ENCODE measurements at regions not wholly inside any gene's neighbourhood (a gene's known extent, or its start where the extent isn't known, plus 50 kb on each side); places are given as distances from the start of the nearest gene placed in this dataset.

DNA sequence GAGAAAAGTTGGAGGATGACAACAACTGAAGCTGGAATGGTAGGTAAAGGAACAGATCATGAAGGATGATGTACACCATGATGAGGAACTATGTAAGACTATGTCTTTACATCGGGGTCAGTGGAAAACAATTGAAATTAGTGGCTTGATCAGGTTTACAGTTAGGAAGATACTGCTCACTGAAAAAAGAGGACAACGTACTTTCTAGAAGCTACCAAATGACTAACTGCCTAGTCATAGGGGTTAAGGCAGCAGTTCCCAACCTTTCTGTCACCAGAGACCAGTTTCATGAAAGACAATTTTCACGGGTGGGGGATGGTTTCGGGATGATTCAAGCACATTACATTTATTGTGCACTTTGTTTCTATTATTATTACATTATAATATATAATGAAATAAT is 91.6 kb upstream of the ANKRD1 start:
- Mint-ChIP-seq H3K27ac (ENCODE audit: low read depth, unreplicated experiment) (no peak overlapping the region), H3K9me3 (ENCODE audit: unreplicated experiment) (peaks cover 7% of the 10 kb centered on the region), H3K27me3 (ENCODE audit: insufficient read depth, unreplicated experiment) (no peaks in the 10 kb centered on the region), H3K4me1 (ENCODE audit: insufficient read depth, unreplicated experiment) (no peaks in the 10 kb centered on the region), H3K36me3 (ENCODE audit: insufficient read depth, unreplicated experiment) (no peaks in the 10 kb centered on the region), H3K4me3 (ENCODE audit: unreplicated experiment) (no peak overlapping the region)
- intact Hi-C loops (cut with micrococcal nuclease): no loop called here
- TF ChIP-seq, protein P1, sequence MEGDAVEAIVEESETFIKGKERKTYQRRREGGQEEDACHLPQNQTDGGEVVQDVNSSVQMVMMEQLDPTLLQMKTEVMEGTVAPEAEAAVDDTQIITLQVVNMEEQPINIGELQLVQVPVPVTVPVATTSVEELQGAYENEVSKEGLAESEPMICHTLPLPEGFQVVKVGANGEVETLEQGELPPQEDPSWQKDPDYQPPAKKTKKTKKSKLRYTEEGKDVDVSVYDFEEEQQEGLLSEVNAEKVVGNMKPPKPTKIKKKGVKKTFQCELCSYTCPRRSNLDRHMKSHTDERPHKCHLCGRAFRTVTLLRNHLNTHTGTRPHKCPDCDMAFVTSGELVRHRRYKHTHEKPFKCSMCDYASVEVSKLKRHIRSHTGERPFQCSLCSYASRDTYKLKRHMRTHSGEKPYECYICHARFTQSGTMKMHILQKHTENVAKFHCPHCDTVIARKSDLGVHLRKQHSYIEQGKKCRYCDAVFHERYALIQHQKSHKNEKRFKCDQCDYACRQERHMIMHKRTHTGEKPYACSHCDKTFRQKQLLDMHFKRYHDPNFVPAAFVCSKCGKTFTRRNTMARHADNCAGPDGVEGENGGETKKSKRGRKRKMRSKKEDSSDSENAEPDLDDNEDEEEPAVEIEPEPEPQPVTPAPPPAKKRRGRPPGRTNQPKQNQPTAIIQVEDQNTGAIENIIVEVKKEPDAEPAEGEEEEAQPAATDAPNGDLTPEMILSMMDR (IDR thresholded peaks at IDR 0.05; ENCODE audit: unreplicated experiment): no peak
- ChIA-PET POLR2A (interaction anchor here (1.0 kb wide), 1 partner anchor 16 kb away, joined by 4 read pairs; no protein-coding TSS in a partner anchor), CTCF (interaction anchor here (0.6 kb wide), 1 partner anchor 24 kb away, joined by 3 read pairs; no protein-coding TSS in a partner anchor)
- DNase-seq (ENCODE audit: unreplicated experiment): no peak
- no TSS peak for BruUV-seq (replicated peaks)

DNA sequence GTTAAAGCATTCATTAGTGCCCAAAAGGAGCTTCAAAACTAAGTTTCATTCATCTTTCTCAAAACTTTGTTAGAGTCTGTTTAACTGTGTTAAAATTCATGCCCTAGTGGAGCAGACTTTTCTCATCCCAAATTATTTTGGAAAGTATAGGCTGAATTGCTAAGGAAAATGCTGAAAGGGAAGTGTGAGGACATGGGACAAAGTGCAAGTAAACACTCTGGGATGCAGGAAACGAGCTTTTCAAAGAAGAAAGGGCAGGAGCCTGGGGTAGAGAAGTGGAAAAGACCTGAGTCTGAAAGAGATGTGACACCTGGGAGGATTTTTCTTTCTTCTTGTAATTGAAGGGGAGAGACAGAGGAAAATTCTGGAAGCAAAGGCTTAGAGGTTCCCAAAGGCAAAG is 93.1 kb upstream of the ANKRD1 start:
- BruUV-seq (replicated peaks): no TSS peak
- TF ChIP-seq, protein P1 (IDR thresholded peaks at IDR 0.05; ENCODE audit: unreplicated experiment): no peak
- peaks cover 7% of the 10 kb centered on the region for H3K9me3 Mint-ChIP-seq (ENCODE audit: unreplicated experiment)
- intact Hi-C loops (cut with micrococcal nuclease): no loop called here
- no peaks in the 10 kb centered on the region for H3K4me1 Mint-ChIP-seq (ENCODE audit: insufficient read depth, unreplicated experiment)
- H3K27me3 Mint-ChIP-seq (ENCODE audit: insufficient read depth, unreplicated experiment): no peaks in the 10 kb centered on the region
- no peak for DNase-seq (ENCODE audit: unreplicated experiment)
- H3K36me3 Mint-ChIP-seq (ENCODE audit: insufficient read depth, unreplicated experiment): no peaks in the 10 kb centered on the region
- H3K27ac Mint-ChIP-seq (ENCODE audit: low read depth, unreplicated experiment): no peak overlapping the region
- CTCF ChIA-PET: no interaction called here
- POLR2A ChIA-PET: interaction anchor here (0.6 kb wide), 1 partner anchor 56 kb away, joined by 4 read pairs; no protein-coding TSS in a partner anchor
- no peak overlapping the region for H3K4me3 Mint-ChIP-seq (ENCODE audit: unreplicated experiment)

DNA sequence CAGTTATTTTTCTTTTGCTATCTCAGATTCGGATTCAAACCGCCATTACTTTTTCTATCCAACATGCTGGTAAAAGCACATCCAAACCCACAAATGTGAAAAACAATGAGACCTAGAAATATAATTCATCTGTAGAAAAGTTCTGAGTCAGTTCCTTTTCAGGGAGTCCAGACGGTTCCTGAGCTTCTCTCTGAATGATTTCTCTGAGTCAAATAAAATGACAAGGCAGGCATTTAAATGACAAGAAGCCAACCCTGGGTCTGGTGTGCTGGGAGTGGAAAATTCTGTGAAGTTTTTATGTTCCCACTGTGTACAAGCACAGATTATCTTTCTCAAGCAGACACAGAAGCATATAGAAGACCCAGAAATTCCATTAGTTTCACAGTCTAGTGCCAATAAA is 96.3 kb upstream of the ANKRD1 start:
- intact Hi-C loops (cut with micrococcal nuclease): no loop called here
- DNase-seq (ENCODE audit: unreplicated experiment): no peak
- Mint-ChIP-seq H3K4me1 (ENCODE audit: insufficient read depth, unreplicated experiment) (no peaks in the 10 kb centered on the region), H3K27ac (ENCODE audit: low read depth, unreplicated experiment) (no peak overlapping the region), H3K27me3 (ENCODE audit: insufficient read depth, unreplicated experiment) (peaks cover 25% of the 10 kb centered on the region), H3K9me3 (ENCODE audit: unreplicated experiment) (peaks cover 1% of the 10 kb centered on the region), H3K36me3 (ENCODE audit: insufficient read depth, unreplicated experiment) (no peaks in the 10 kb centered on the region), H3K4me3 (ENCODE audit: unreplicated experiment) (no peak overlapping the region)
- no TSS peak for BruUV-seq (replicated peaks)
- TF ChIP-seq, protein P1 (IDR thresholded peaks at IDR 0.05; ENCODE audit: unreplicated experiment): no peak
- CTCF ChIA-PET: interaction anchor here (3.8 kb wide), 1 partner anchor 11 kb away, joined by 25 read pairs; no protein-coding TSS in a partner anchor
- POLR2A ChIA-PET: interaction anchor here (0.6 to 1.7 kb wide), 2 partner anchors 9 to 142 kb away, joined by 3 to 5 read pairs; no protein-coding TSS in a partner anchor

DNA sequence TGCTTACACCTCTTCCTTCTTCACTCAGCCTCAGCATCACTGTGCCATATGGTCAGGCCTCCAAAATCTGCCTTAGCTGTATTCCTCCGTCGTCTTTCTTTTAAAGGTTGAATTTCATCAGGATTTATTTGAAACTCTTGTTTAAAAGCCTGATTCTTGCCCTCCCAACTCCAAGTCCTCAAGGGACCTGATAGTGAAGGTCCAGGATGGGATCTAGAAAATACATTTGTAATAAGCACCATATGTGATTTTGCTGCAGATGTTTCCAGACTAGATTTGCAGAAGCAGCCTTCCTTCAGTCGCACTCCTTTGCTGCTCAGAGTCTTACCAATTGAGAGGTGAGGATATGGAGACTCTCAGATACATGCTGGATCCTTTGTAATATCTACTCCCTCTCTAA is 101.0 kb upstream of the ANKRD1 start:
- H3K27me3 Mint-ChIP-seq (ENCODE audit: insufficient read depth, unreplicated experiment): peaks cover 58% of the 10 kb centered on the region
- BruUV-seq (replicated peaks): no TSS peak
- intact Hi-C loops (cut with micrococcal nuclease): no loop called here
- TF ChIP-seq, protein P1 (IDR thresholded peaks at IDR 0.05; ENCODE audit: unreplicated experiment): no peak
- no peaks in the 10 kb centered on the region for H3K4me1 Mint-ChIP-seq (ENCODE audit: insufficient read depth, unreplicated experiment)
- H3K4me3 Mint-ChIP-seq (ENCODE audit: unreplicated experiment): no peak overlapping the region
- ChIA-PET CTCF (interaction anchor here (1.0 to 1.1 kb wide), 2 partner anchors 110 to 229 kb away, joined by 3 read pairs; no protein-coding TSS in a partner anchor), POLR2A (interaction anchor here (0.7 kb wide), 1 partner anchor 22 kb away, joined by 3 read pairs; no protein-coding TSS in a partner anchor)
- no peaks in the 10 kb centered on the region for H3K9me3 Mint-ChIP-seq (ENCODE audit: unreplicated experiment)
- no peak for DNase-seq (ENCODE audit: unreplicated experiment)
- H3K27ac Mint-ChIP-seq (ENCODE audit: low read depth, unreplicated experiment): no peak overlapping the region
- no peaks in the 10 kb centered on the region for H3K36me3 Mint-ChIP-seq (ENCODE audit: insufficient read depth, unreplicated experiment)

All from MCF 10A (cell line).